ENCODE measurements at regions not wholly inside any gene's neighbourhood (a gene's known extent, or its start where the extent isn't known, plus 50 kb on each side); places are given as distances from the start of the nearest gene placed in this dataset.

DNA sequence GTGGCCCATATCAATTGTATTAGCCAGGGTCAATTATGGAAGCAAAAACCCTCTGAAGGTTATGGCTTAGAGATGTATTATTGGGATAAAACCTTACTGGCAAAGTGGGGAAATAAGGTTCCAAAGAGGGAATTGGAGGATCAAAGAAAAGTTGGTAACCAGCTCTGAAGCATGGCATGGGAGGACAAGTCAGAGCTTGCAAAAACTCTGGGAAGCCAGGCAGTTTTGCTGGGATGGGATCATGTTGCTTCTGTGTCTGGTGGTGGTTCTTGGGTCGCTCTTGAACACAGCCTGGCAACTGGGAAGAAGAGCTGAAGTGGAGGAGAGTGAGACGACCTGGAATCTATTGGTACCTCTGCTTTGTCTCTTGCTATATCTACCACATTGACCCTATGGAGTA, 162.6 kb downstream of the PMAIP1 start:
- TF ChIP-seq, protein P1, sequence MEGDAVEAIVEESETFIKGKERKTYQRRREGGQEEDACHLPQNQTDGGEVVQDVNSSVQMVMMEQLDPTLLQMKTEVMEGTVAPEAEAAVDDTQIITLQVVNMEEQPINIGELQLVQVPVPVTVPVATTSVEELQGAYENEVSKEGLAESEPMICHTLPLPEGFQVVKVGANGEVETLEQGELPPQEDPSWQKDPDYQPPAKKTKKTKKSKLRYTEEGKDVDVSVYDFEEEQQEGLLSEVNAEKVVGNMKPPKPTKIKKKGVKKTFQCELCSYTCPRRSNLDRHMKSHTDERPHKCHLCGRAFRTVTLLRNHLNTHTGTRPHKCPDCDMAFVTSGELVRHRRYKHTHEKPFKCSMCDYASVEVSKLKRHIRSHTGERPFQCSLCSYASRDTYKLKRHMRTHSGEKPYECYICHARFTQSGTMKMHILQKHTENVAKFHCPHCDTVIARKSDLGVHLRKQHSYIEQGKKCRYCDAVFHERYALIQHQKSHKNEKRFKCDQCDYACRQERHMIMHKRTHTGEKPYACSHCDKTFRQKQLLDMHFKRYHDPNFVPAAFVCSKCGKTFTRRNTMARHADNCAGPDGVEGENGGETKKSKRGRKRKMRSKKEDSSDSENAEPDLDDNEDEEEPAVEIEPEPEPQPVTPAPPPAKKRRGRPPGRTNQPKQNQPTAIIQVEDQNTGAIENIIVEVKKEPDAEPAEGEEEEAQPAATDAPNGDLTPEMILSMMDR (IDR thresholded peaks at IDR 0.05) = no peak
- no peak for TF ChIP-seq POLR2A (IDR thresholded peaks at IDR 0.05)
